HepG2 (cell line): ENCODE measurements at regions not wholly inside any gene's neighbourhood (a gene's known extent, or its start where the extent isn't known, plus 50 kb on each side); places are given as distances from the start of the nearest gene placed in this dataset.

Experiments used
- BCL3 ChIP-seq: sonication (generic); formaldehyde crosslinking; IDR thresholded peaks from 2 replicates; pipeline ENCODE4 v1.5.1; 2020; ENCODE audit warnings: mild to moderate bottlenecking, missing genetic modification reagents, moderate library complexity
- EP300 ChIP-seq, 3 experiments: sonication (generic) in 1 of 3; formaldehyde crosslinking in 1 of 3; IDR thresholded peaks; 2 replicates each; pipeline versions ENCODE4 v1.5.1 to v1.6.1; 2011 to 2020; ENCODE audit warnings: low read depth in 2 of 3, low read length in 2 of 3, borderline replicate concordance in 1 of 3, improper control_type of control experiment in 1 of 3, mild to moderate bottlenecking in 1 of 3, missing genetic modification reagents in 1 of 3, moderate library complexity in 1 of 3
- GMEB1 ChIP-seq: sonication (generic); formaldehyde crosslinking; IDR thresholded peaks from 2 replicates; pipeline ENCODE4 v1.5.1; 2020; ENCODE audit warnings: missing genetic modification reagents, mild to moderate bottlenecking, borderline replicate concordance
- HDAC6 ChIP-seq: fragments of 200-600 bp; sonication (generic); IDR thresholded peaks from 2 replicates; pipeline ENCODE4 v1.7.0; 2017; ENCODE audit warnings: mild to moderate bottlenecking, antibody characterized with exemption, low read length, low read depth
- NFE2L2 ChIP-seq: fragments of 150-350 bp; IDR thresholded peaks from 2 replicates; pipeline ENCODE4 v1.6.1; 2014; ENCODE audit warnings: low read length
- RBM22 ChIP-seq: fragments of 200-400 bp; formaldehyde crosslinking; optimal IDR thresholded peaks from 2 replicates; pipeline ENCODE3; 2017; ENCODE audit warnings: mild to moderate bottlenecking, low read length, moderate library complexity
- SMC3 ChIP-seq: IDR thresholded peaks from 2 replicates; pipeline ENCODE4 v1.6.1; 2011; ENCODE audit warnings: low read length, improper control_type of control experiment
- TCF7L2 ChIP-seq: IDR thresholded peaks from 2 replicates; pipeline ENCODE4 v1.6.1; 2011; ENCODE audit warnings: mild to moderate bottlenecking, low read depth, low read length, moderate library complexity
- ZBTB7B ChIP-seq: sonication (generic); formaldehyde crosslinking; IDR thresholded peaks from 2 replicates; pipeline ENCODE4 v1.4.0; 2020; ENCODE audit warnings: missing genetic modification reagents
- TF ChIP-seq, protein P1 (sequence below): sonication (generic); formaldehyde crosslinking; IDR thresholded peaks from 2 replicates; pipeline ENCODE4 v1.5.1; 2020; ENCODE audit warnings: missing genetic modification reagents, mild to moderate bottlenecking, borderline replicate concordance
- TF ChIP-seq, protein P2 (sequence below): sonication (generic); formaldehyde crosslinking; IDR thresholded peaks from 2 replicates; pipeline ENCODE4 v1.4.0; 2020; ENCODE audit warnings: missing genetic modification reagents, borderline replicate concordance
- TF ChIP-seq, protein P3 (sequence below): sonication (generic); formaldehyde crosslinking; IDR thresholded peaks from 2 replicates; pipeline ENCODE4 v1.5.0; 2020; ENCODE audit warnings: mild to moderate bottlenecking, missing genetic modification reagents, moderate library complexity

- TF ChIP-seq, protein P1, sequence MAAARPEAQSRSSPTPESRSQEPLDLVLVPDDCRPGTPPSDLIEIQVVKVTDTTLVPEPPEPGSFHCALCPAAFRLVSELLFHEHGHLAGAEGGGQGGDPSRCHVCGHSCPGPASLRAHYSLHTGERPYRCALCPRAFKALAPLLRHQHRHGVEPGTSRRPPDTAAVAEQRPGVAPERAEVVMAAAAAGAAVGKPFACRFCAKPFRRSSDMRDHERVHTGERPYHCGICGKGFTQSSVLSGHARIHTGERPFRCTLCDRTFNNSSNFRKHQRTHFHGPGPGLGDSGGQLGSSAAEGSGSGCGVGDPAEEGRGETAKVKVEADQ: no peak
- TF ChIP-seq TCF7L2: no peak
- no peak for TF ChIP-seq EP300 (IDR thresholded peaks at IDR 0.05; ENCODE audit: low read depth in 2 of 2, low read length in 2 of 2)
- no peak for TF ChIP-seq EP300 (CRISPR knock-in tag; IDR thresholded peaks at IDR 0.05; ENCODE audit: borderline replicate concordance)
- TF ChIP-seq SMC3: no peak
- TF ChIP-seq, protein P2, sequence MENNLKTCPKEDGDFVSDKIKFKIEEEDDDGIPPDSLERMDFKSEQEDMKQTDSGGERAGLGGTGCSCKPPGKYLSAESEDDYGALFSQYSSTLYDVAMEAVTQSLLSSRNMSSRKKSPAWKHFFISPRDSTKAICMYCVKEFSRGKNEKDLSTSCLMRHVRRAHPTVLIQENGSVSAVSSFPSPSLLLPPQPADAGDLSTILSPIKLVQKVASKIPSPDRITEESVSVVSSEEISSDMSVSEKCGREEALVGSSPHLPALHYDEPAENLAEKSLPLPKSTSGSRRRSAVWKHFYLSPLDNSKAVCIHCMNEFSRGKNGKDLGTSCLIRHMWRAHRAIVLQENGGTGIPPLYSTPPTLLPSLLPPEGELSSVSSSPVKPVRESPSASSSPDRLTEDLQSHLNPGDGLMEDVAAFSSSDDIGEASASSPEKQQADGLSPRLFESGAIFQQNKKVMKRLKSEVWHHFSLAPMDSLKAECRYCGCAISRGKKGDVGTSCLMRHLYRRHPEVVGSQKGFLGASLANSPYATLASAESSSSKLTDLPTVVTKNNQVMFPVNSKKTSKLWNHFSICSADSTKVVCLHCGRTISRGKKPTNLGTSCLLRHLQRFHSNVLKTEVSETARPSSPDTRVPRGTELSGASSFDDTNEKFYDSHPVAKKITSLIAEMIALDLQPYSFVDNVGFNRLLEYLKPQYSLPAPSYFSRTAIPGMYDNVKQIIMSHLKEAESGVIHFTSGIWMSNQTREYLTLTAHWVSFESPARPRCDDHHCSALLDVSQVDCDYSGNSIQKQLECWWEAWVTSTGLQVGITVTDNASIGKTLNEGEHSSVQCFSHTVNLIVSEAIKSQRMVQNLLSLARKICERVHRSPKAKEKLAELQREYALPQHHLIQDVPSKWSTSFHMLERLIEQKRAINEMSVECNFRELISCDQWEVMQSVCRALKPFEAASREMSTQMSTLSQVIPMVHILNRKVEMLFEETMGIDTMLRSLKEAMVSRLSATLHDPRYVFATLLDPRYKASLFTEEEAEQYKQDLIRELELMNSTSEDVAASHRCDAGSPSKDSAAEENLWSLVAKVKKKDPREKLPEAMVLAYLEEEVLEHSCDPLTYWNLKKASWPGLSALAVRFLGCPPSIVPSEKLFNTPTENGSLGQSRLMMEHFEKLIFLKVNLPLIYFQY (CRISPR knock-in tag): no peak
- TF ChIP-seq, protein P3, sequence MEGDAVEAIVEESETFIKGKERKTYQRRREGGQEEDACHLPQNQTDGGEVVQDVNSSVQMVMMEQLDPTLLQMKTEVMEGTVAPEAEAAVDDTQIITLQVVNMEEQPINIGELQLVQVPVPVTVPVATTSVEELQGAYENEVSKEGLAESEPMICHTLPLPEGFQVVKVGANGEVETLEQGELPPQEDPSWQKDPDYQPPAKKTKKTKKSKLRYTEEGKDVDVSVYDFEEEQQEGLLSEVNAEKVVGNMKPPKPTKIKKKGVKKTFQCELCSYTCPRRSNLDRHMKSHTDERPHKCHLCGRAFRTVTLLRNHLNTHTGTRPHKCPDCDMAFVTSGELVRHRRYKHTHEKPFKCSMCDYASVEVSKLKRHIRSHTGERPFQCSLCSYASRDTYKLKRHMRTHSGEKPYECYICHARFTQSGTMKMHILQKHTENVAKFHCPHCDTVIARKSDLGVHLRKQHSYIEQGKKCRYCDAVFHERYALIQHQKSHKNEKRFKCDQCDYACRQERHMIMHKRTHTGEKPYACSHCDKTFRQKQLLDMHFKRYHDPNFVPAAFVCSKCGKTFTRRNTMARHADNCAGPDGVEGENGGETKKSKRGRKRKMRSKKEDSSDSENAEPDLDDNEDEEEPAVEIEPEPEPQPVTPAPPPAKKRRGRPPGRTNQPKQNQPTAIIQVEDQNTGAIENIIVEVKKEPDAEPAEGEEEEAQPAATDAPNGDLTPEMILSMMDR (CRISPR knock-in tag): no peak
- no peak for TF ChIP-seq NFE2L2
- no peak for TF ChIP-seq ZBTB7B (CRISPR knock-in tag)
- no peak for TF ChIP-seq BCL3 (CRISPR knock-in tag)
- no peak for TF ChIP-seq GMEB1 (CRISPR knock-in tag)
- no peak for TF ChIP-seq RBM22
- no peak for TF ChIP-seq HDAC6
Observed at GRCh38 chr4:171186700-171187099, 626.5 kb upstream of the GALNTL6 start.
